ENCODE measurements at regions not wholly inside any gene's neighbourhood (a gene's known extent, or its start where the extent isn't known, plus 50 kb on each side); places are given as distances from the start of the nearest gene placed in this dataset.

- TF ChIP-seq CTCF (IDR thresholded peaks at IDR 0.05; ENCODE audit: borderline replicate concordance, extremely low read depth, low read length, poor library complexity, severe bottlenecking) (no peak), EZH2 (IDR thresholded peaks at IDR 0.05; ENCODE audit: borderline replicate concordance, low read depth, low read length, severe bottlenecking) (no peak)
Observed at GRCh38 chr2:21263622-21264021, 139.9 kb downstream of the TDRD15 start.

Data from DND-41 (cell line).